HG03439 (cell line): ENCODE measurements at regions not wholly inside any gene's neighbourhood (a gene's known extent, or its start where the extent isn't known, plus 50 kb on each side); places are given as distances from the start of the nearest gene placed in this dataset.
"Not testable (repeated sequence)": the region's sequence is repeated elsewhere in the genome, so short reads cannot be mapped to it uniquely, and the experiment has no call there.

ENCODE experiments used
- ATAC-seq: cut with Tn5 transposase; IDR thresholded peaks from one replicate; pipeline ENCODE4 v1.9.1; 2021; ENCODE audit warnings: mild to moderate bottlenecking, moderate library complexity; ENCODE audit not compliant: unreplicated experiment

GRCh38 chr6:134791243-134791843 is 158.6 kb downstream of the ALDH8A1 start:
- ATAC-seq: not testable (repeated sequence)

GRCh38 chr6:134787261-134787877 is 162.5 kb downstream of the ALDH8A1 start:
- no peak for ATAC-seq

GRCh38 chr6:134784336-134784735 is 165.6 kb downstream of the ALDH8A1 start:
- no peak for ATAC-seq

GRCh38 chr6:134778431-134778830 is 171.5 kb downstream of the ALDH8A1 start:
- no peak for ATAC-seq

- ATAC-seq: no peak
Measured at GRCh38 chr6:134774201-134774638, 175.7 kb downstream of the ALDH8A1 start.

- no peak for ATAC-seq
Measured at GRCh38 chr6:134772671-134773360, 177.1 kb downstream of the ALDH8A1 start.

- ATAC-seq: no peak
Measured at GRCh38 chr6:134768931-134769330, 181.0 kb downstream of the ALDH8A1 start.

GRCh38 chr6:134766497-134766896 is 183.4 kb downstream of the ALDH8A1 start:
- no peak for ATAC-seq

GRCh38 chr6:134764741-134765140 is 185.2 kb downstream of the ALDH8A1 start:
- no peak for ATAC-seq

- not testable (repeated sequence) for ATAC-seq
Measured at GRCh38 chr6:134763575-134763974, 186.3 kb downstream of the ALDH8A1 start.

GRCh38 chr6:134758621-134759020 is 191.3 kb downstream of the ALDH8A1 start:
- no peak for ATAC-seq

- ATAC-seq: no peak
Measured at GRCh38 chr6:134757911-134758361, 192.0 kb downstream of the ALDH8A1 start.

GRCh38 chr6:134756374-134757025 is 193.4 kb downstream of the ALDH8A1 start:
- no peak for ATAC-seq

GRCh38 chr6:134754013-134754690 is 195.7 kb downstream of the ALDH8A1 start:
- ATAC-seq: no peak

- ATAC-seq: no peak
Measured at GRCh38 chr6:134753001-134753400, 196.9 kb downstream of the ALDH8A1 start.

- ATAC-seq: no peak
Measured at GRCh38 chr6:134752445-134752844, 197.5 kb downstream of the ALDH8A1 start.

- no peak for ATAC-seq
Measured at GRCh38 chr6:134750669-134751068, 199.2 kb downstream of the ALDH8A1 start.

- ATAC-seq: no peak
Measured at GRCh38 chr6:134748484-134748883, 201.4 kb downstream of the ALDH8A1 start.

GRCh38 chr6:134747197-134747596 is 202.7 kb downstream of the ALDH8A1 start:
- ATAC-seq: not testable (repeated sequence)

GRCh38 chr6:134746140-134746539 is 203.8 kb downstream of the ALDH8A1 start:
- ATAC-seq: no peak

- not testable (repeated sequence) for ATAC-seq
Measured at GRCh38 chr6:134745192-134745591, 204.7 kb downstream of the ALDH8A1 start.
